ENCODE measurements at regions not wholly inside any gene's neighbourhood (a gene's known extent, or its start where the extent isn't known, plus 50 kb on each side); places are given as distances from the start of the nearest gene placed in this dataset.

DNA sequence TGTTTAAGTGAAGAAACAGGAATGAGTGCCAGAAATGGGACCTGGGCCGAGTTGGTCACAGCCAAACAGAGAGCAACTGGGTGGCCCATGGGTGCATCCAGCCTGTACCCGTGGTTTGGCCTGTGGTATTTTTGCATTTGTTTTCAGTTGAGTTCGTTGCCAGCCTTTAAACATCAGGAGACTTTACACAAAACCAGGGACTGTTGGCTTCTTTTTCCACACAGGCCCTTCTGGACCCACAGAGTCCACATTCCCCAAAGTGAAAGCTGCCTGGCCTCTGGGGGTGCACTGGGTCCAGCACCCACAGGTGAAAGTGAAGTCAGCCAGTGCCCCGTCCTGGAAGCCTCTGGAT is 54.1 kb upstream of the TNS3 start:
- no peak overlapping the region for H3K27ac ChIP-seq (ENCODE audit: low read length)
- TF ChIP-seq EZH2phosphoT487 (IDR thresholded peaks at IDR 0.05; ENCODE audit: low read length) (no peak), CTCF (IDR thresholded peaks at IDR 0.05; ENCODE audit: low read length) (no peak), EZH2 (optimal IDR thresholded peaks at IDR 0.05; ENCODE audit: low read depth, low read length) (no peak)
- H3F3A ChIP-seq (ENCODE audit: insufficient read depth, low read length) = no peaks in the 10 kb centered on the region
- H3K4me3 ChIP-seq (ENCODE audit: low read length) = no peak overlapping the region
- no peak overlapping the region for H3K9ac ChIP-seq (ENCODE audit: low read length)
- H4K20me1 ChIP-seq (ENCODE audit: insufficient read depth, low read length) = no peaks in the 10 kb centered on the region
- no peaks in the 10 kb centered on the region for H3K4me1 ChIP-seq (ENCODE audit: low read length)
- no peaks in the 10 kb centered on the region for H3K9me3 ChIP-seq (replicated peaks; ENCODE audit: insufficient read depth, low read length)
- H2AFZ ChIP-seq (ENCODE audit: low read length) = no peak overlapping the region
- H3K4me2 ChIP-seq (ENCODE audit: low read depth, low read length) = no peak overlapping the region
- H3K36me3 ChIP-seq (replicated peaks; ENCODE audit: insufficient read depth, low read length) = no peaks in the 10 kb centered on the region
- no peak for DNase-seq
- no peaks in the 10 kb centered on the region for H3K27me3 ChIP-seq (replicated peaks; ENCODE audit: insufficient read depth, low read length)
- no peaks in the 10 kb centered on the region for H3K79me2 ChIP-seq (ENCODE audit: low read length)
- H3K9me2 ChIP-seq (replicated peaks; ENCODE audit: insufficient read depth, low read length) = no peaks in the 10 kb centered on the region

GRCh38 chr7:47635091-47636080 is 53.5 kb upstream of the TNS3 start:
- H3K9me3 ChIP-seq (replicated peaks; ENCODE audit: insufficient read depth, low read length) = no peaks in the 10 kb centered on the region
- no peak overlapping the region for H3K9ac ChIP-seq (ENCODE audit: low read length)
- no peaks in the 10 kb centered on the region for H3K79me2 ChIP-seq (ENCODE audit: low read length)
- no peaks in the 10 kb centered on the region for H3K27me3 ChIP-seq (replicated peaks; ENCODE audit: insufficient read depth, low read length)
- H3F3A ChIP-seq (ENCODE audit: insufficient read depth, low read length) = no peaks in the 10 kb centered on the region
- no peak for DNase-seq
- H2AFZ ChIP-seq (ENCODE audit: low read length) = no peak overlapping the region
- H3K4me2 ChIP-seq (ENCODE audit: low read depth, low read length) = no peak overlapping the region
- H3K4me1 ChIP-seq (ENCODE audit: low read length) = no peaks in the 10 kb centered on the region
- TF ChIP-seq CTCF (IDR thresholded peaks at IDR 0.05; ENCODE audit: low read length) = no peak
- TF ChIP-seq EZH2 (optimal IDR thresholded peaks at IDR 0.05; ENCODE audit: low read depth, low read length) = no peak
- no peak for TF ChIP-seq EZH2phosphoT487 (IDR thresholded peaks at IDR 0.05; ENCODE audit: low read length)
- no peaks in the 10 kb centered on the region for H4K20me1 ChIP-seq (ENCODE audit: insufficient read depth, low read length)
- H3K9me2 ChIP-seq (replicated peaks; ENCODE audit: insufficient read depth, low read length) = no peaks in the 10 kb centered on the region
- no peaks in the 10 kb centered on the region for H3K36me3 ChIP-seq (replicated peaks; ENCODE audit: insufficient read depth, low read length)
- H3K27ac ChIP-seq (ENCODE audit: low read length) = no peak overlapping the region
- no peak overlapping the region for H3K4me3 ChIP-seq (ENCODE audit: low read length)

- DNase-seq = no peak
- Histone ChIP-seq H3K79me2 (ENCODE audit: low read length) (no peaks in the 10 kb centered on the region), H3K4me3 (ENCODE audit: low read length) (no peak overlapping the region), H3F3A (ENCODE audit: insufficient read depth, low read length) (no peaks in the 10 kb centered on the region), H3K9ac (ENCODE audit: low read length) (no peak overlapping the region), H3K4me2 (ENCODE audit: low read depth, low read length) (no peak overlapping the region), H2AFZ (ENCODE audit: low read length) (no peak overlapping the region), H3K9me2 (replicated peaks; ENCODE audit: insufficient read depth, low read length) (no peaks in the 10 kb centered on the region), H3K27ac (ENCODE audit: low read length) (no peak overlapping the region), H3K4me1 (ENCODE audit: low read length) (no peaks in the 10 kb centered on the region), H3K36me3 (replicated peaks; ENCODE audit: insufficient read depth, low read length) (no peaks in the 10 kb centered on the region), H3K27me3 (replicated peaks; ENCODE audit: insufficient read depth, low read length) (no peaks in the 10 kb centered on the region), H3K9me3 (replicated peaks; ENCODE audit: insufficient read depth, low read length) (no peaks in the 10 kb centered on the region), H4K20me1 (ENCODE audit: insufficient read depth, low read length) (no peaks in the 10 kb centered on the region)
- TF ChIP-seq EZH2 (optimal IDR thresholded peaks at IDR 0.05; ENCODE audit: low read depth, low read length) = no peak
- TF ChIP-seq EZH2phosphoT487 (IDR thresholded peaks at IDR 0.05; ENCODE audit: low read length) = no peak
- TF ChIP-seq CTCF (IDR thresholded peaks at IDR 0.05; ENCODE audit: low read length) = no peak
Observed at GRCh38 chr7:47634273-47634672, 52.4 kb upstream of the TNS3 start.

Data from MM.1S (cell line).